Mesodermal cell (in vitro differentiated cells): ENCODE measurements at regions not wholly inside any gene's neighbourhood (a gene's known extent, or its start where the extent isn't known, plus 50 kb on each side); places are given as distances from the start of the nearest gene placed in this dataset.

Source experiments
- H3K27ac ChIP-seq: 2 replicates; pipeline ENCODE4 v1.7.0; 2013; ENCODE audit warnings: mild to moderate bottlenecking, low read depth, low read length, moderate library complexity; ENCODE audit not compliant: severe bottlenecking
- H3K36me3 ChIP-seq: 2 replicates; pipeline ENCODE4 v1.7.1; 2013; ENCODE audit warnings: mild to moderate bottlenecking, low read length, moderate library complexity; ENCODE audit not compliant: control insufficient read depth, insufficient read depth
- H3K4me1 ChIP-seq: one replicate; pipeline ENCODE4 v1.7.1; 2013; ENCODE audit warnings: mild to moderate bottlenecking, low read length; ENCODE audit not compliant: insufficient read depth, control insufficient read depth, poor library complexity, severe bottlenecking
- H3K4me3 ChIP-seq: 2 replicates; pipeline ENCODE4 v1.7.0; 2013; ENCODE audit warnings: low read length, control low read depth, mild to moderate bottlenecking; ENCODE audit not compliant: insufficient read depth, poor library complexity, severe bottlenecking; ENCODE audit errors: extremely low read depth
- H3K9me3 ChIP-seq: 2 replicates; pipeline ENCODE4 v1.7.1; 2013; ENCODE audit warnings: mild to moderate bottlenecking, low read length, moderate library complexity; ENCODE audit not compliant: control insufficient read depth
- WGBS, 2 experiments: methylation state at CpG; one replicate each; pipeline ENCODE4 v1.1.5; 2013; ENCODE audit warnings: missing lambda C conversion rate in 2 of 2; ENCODE audit not compliant: insufficient coverage in 2 of 2; 5-methylcytosine and 5-hydroxymethylcytosine counted together

GRCh38 chr14:38818555-38818954 is 284.5 kb downstream of the SEC23A start:
- H3K36me3 ChIP-seq, result no peaks in the 10 kb centered on the region
- no CpG with 5 or more reads among the region's 1 CpG for WGBS, 2 experiments
- H3K4me1 ChIP-seq, result no peaks in the 10 kb centered on the region
- no peaks in the 10 kb centered on the region for H3K9me3 ChIP-seq
- no peak overlapping the region for H3K4me3 ChIP-seq
- H3K27ac ChIP-seq, result no peak overlapping the region

- Histone ChIP-seq H3K36me3 (no peaks in the 10 kb centered on the region), H3K4me1 (no peaks in the 10 kb centered on the region), H3K4me3 (no peak overlapping the region), H3K27ac (no peak overlapping the region), H3K9me3 (no peaks in the 10 kb centered on the region)
- 69 to 72% methylated on average over 6 of the region's 7 CpGs for WGBS, 2 experiments
Measured at GRCh38 chr14:38808734-38809455, 294.1 kb downstream of the SEC23A start.

- 100% methylated on average over 1 of the region's 2 CpGs; no CpG with 5 or more reads in 1 of the 2 experiments for WGBS, 2 experiments
- H3K27ac ChIP-seq, result no peak overlapping the region
Measured at GRCh38 chr14:38799671-38800070, 303.4 kb downstream of the SEC23A start.

GRCh38 chr14:38794677-38795076 is 308.4 kb downstream of the SEC23A start:
- H3K27ac ChIP-seq, result no peak overlapping the region
- H3K4me3 ChIP-seq, result no peak overlapping the region
- no peaks in the 10 kb centered on the region for H3K36me3 ChIP-seq
- no peaks in the 10 kb centered on the region for H3K4me1 ChIP-seq
- no peaks in the 10 kb centered on the region for H3K9me3 ChIP-seq

More at GRCh38 chr14:38799671-38800070, 303.4 kb downstream of the SEC23A start:
- peaks cover 4% of the 10 kb centered on the region for H3K9me3 ChIP-seq
- H3K4me3 ChIP-seq, result no peak overlapping the region
- H3K36me3 ChIP-seq, result no peaks in the 10 kb centered on the region
- no peaks in the 10 kb centered on the region for H3K4me1 ChIP-seq

- no peak overlapping the region for H3K4me3 ChIP-seq
- no peak overlapping the region for H3K27ac ChIP-seq
- no peaks in the 10 kb centered on the region for H3K9me3 ChIP-seq
- 39 to 65% methylated on average over 2 of the region's 3 CpGs for WGBS, 2 experiments
- H3K36me3 ChIP-seq, result no peaks in the 10 kb centered on the region
- H3K4me1 ChIP-seq, result no peaks in the 10 kb centered on the region
Measured at GRCh38 chr14:38791862-38792261, 311.2 kb downstream of the SEC23A start.

- Histone ChIP-seq H3K36me3 (no peaks in the 10 kb centered on the region), H3K4me1 (no peaks in the 10 kb centered on the region), H3K4me3 (no peak overlapping the region), H3K9me3 (no peaks in the 10 kb centered on the region), H3K27ac (no peak overlapping the region)
- no CpG with 5 or more reads among the region's 3 CpGs for WGBS, 2 experiments
Measured at GRCh38 chr14:38790916-38791315, 312.1 kb downstream of the SEC23A start.

- WGBS, 2 experiments, result 93 to 100% methylated on average over 4 to 7 of the region's 8 CpGs
- no peak overlapping the region for H3K4me3 ChIP-seq
- H3K27ac ChIP-seq, result no peak overlapping the region
- H3K36me3 ChIP-seq, result no peaks in the 10 kb centered on the region
- H3K4me1 ChIP-seq, result no peaks in the 10 kb centered on the region
- no peaks in the 10 kb centered on the region for H3K9me3 ChIP-seq
Measured at GRCh38 chr14:38789805-38790204, 313.2 kb downstream of the SEC23A start.

- H3K9me3 ChIP-seq, result no peaks in the 10 kb centered on the region
- H3K4me1 ChIP-seq, result no peaks in the 10 kb centered on the region
- H3K4me3 ChIP-seq, result no peak overlapping the region
- H3K36me3 ChIP-seq, result no peaks in the 10 kb centered on the region
- WGBS, 2 experiments, result 96 to 100% methylated on average over 4 of the region's 4 CpGs
- no peak overlapping the region for H3K27ac ChIP-seq
Measured at GRCh38 chr14:38788060-38788459, 315.0 kb downstream of the SEC23A start.

GRCh38 chr14:38786921-38787320 is 316.1 kb downstream of the SEC23A start:
- H3K4me1 ChIP-seq, result no peaks in the 10 kb centered on the region
- no peak overlapping the region for H3K4me3 ChIP-seq
- H3K9me3 ChIP-seq, result no peaks in the 10 kb centered on the region
- no peaks in the 10 kb centered on the region for H3K36me3 ChIP-seq
- H3K27ac ChIP-seq, result no peak overlapping the region

- H3K27ac ChIP-seq, result no peak overlapping the region
- no peaks in the 10 kb centered on the region for H3K9me3 ChIP-seq
- no peaks in the 10 kb centered on the region for H3K4me1 ChIP-seq
- H3K36me3 ChIP-seq, result no peaks in the 10 kb centered on the region
- 100% methylated on average over 1 of the region's 1 CpG; no CpG with 5 or more reads in 1 of the 2 experiments for WGBS, 2 experiments
- H3K4me3 ChIP-seq, result no peak overlapping the region
Measured at GRCh38 chr14:38777401-38777800, 325.6 kb downstream of the SEC23A start.

- H3K27ac ChIP-seq, result no peak overlapping the region
- WGBS, 2 experiments, result no CpG with 5 or more reads among the region's 1 CpG
- no peaks in the 10 kb centered on the region for H3K9me3 ChIP-seq
- H3K4me1 ChIP-seq, result no peaks in the 10 kb centered on the region
- no peaks in the 10 kb centered on the region for H3K36me3 ChIP-seq
- no peak overlapping the region for H3K4me3 ChIP-seq
Measured at GRCh38 chr14:38775986-38776385, 327.0 kb downstream of the SEC23A start.
